CD4-positive, alpha-beta T cell treated with Interleukin-15 for 1 hour (primary cell): ENCODE measurements at regions not wholly inside any gene's neighbourhood (a gene's known extent, or its start where the extent isn't known, plus 50 kb on each side); places are given as distances from the start of the nearest gene placed in this dataset.
"Not testable (repeated sequence)": the region's sequence is repeated elsewhere in the genome, so short reads cannot be mapped to it uniquely, and the experiment has no call there.

ENCODE experiments used
- DNase-seq: peaks from one replicate; pipeline ENCODE4 v3.0.0-alpha.2; 2020

- DNase-seq, result not testable (repeated sequence)
Observed at GRCh38 chr2:109047569-109047968, 58.5 kb upstream of the EDAR start.

- no peak for DNase-seq
Observed at GRCh38 chr2:109046925-109047508, 58.0 kb upstream of the EDAR start.

- DNase-seq, result no peak
Observed at GRCh38 chr2:109045505-109045904, 56.5 kb upstream of the EDAR start.

- DNase-seq, result no peak
Observed at GRCh38 chr2:109038992-109039391, 50.0 kb upstream of the EDAR start.
